Chondrocyte (in vitro differentiated cells): ENCODE measurements at regions not wholly inside any gene's neighbourhood (a gene's known extent, or its start where the extent isn't known, plus 50 kb on each side); places are given as distances from the start of the nearest gene placed in this dataset.
A peak's percentile ranks its signal among the peaks of the same experiment; 100 is the strongest.

Source experiments
- DNase-seq: peaks from one replicate; pipeline ENCODE4 v3.0.0; 2021; ENCODE audit warnings: mixed read lengths, low spot score
- H3K27ac Mint-ChIP-seq: one replicate; pipeline ENCODE4 v1.8.0; 2021; ENCODE audit warnings: mild to moderate bottlenecking, moderate library complexity, mixed read lengths; ENCODE audit not compliant: unreplicated experiment
- H3K27me3 Mint-ChIP-seq: 2 replicates; pipeline ENCODE4 v1.8.0; 2021; ENCODE audit warnings: low read depth, mixed read lengths
- H3K36me3 Mint-ChIP-seq: 2 replicates; pipeline ENCODE4 v1.8.0; 2021; ENCODE audit warnings: low read depth, mixed read lengths
- H3K4me1 Mint-ChIP-seq: 2 replicates; pipeline ENCODE4 v1.8.0; 2021; ENCODE audit warnings: low read depth, mild to moderate bottlenecking, mixed read lengths
- H3K4me3 Mint-ChIP-seq: one replicate; pipeline ENCODE4 v1.8.0; 2021; ENCODE audit warnings: mild to moderate bottlenecking, moderate library complexity, mixed read lengths; ENCODE audit not compliant: unreplicated experiment
- H3K9me3 Mint-ChIP-seq: 2 replicates; pipeline ENCODE4 v1.8.0; 2021; ENCODE audit warnings: low read depth, mixed read lengths
- CTCF ChIP-seq: fragments of 200-600 bp; sonication (generic); IDR thresholded peaks from 2 replicates; pipeline ENCODE4 v1.5.0; 2021; ENCODE audit warnings: antibody characterized with exemption, mild to moderate bottlenecking, moderate library complexity

GRCh38 chr14:61620130-61620946 is 75.0 kb upstream of the HIF1A start:
- no peaks in the 10 kb centered on the region for H3K9me3 Mint-ChIP-seq
- no peaks in the 10 kb centered on the region for H3K36me3 Mint-ChIP-seq
- DNase-seq, result no peak
- no peak for TF ChIP-seq CTCF
- H3K4me3 Mint-ChIP-seq, result no peak overlapping the region
- H3K27ac Mint-ChIP-seq, result peak overlapping the region; percentile 72
- H3K27me3 Mint-ChIP-seq, result no peaks in the 10 kb centered on the region
- H3K4me1 Mint-ChIP-seq, result peaks cover 50% of the 10 kb centered on the region

GRCh38 chr14:61621444-61621843 is 73.9 kb upstream of the HIF1A start:
- Mint-ChIP-seq H3K27me3 (no peaks in the 10 kb centered on the region), H3K27ac (peak overlapping the region; percentile 22), H3K9me3 (no peaks in the 10 kb centered on the region), H3K36me3 (no peaks in the 10 kb centered on the region), H3K4me3 (no peak overlapping the region), H3K4me1 (peaks cover 38% of the 10 kb centered on the region)
- TF ChIP-seq CTCF, result no peak
- DNase-seq, result no peak

- Mint-ChIP-seq H3K36me3 (no peaks in the 10 kb centered on the region), H3K27ac (no peak overlapping the region), H3K27me3 (no peaks in the 10 kb centered on the region), H3K4me3 (no peak overlapping the region), H3K9me3 (no peaks in the 10 kb centered on the region), H3K4me1 (peaks cover 33% of the 10 kb centered on the region)
- no peak for DNase-seq
- TF ChIP-seq CTCF, result no peak
These were observed 73.3 kb upstream of the HIF1A start for GRCh38 chr14:61622051-61622450.

GRCh38 chr14:61623927-61624326 is 71.4 kb upstream of the HIF1A start:
- no peak for TF ChIP-seq CTCF
- Mint-ChIP-seq H3K4me1 (peaks cover 33% of the 10 kb centered on the region), H3K9me3 (no peaks in the 10 kb centered on the region), H3K36me3 (no peaks in the 10 kb centered on the region), H3K4me3 (no peak overlapping the region), H3K27me3 (no peaks in the 10 kb centered on the region), H3K27ac (no peak overlapping the region)
- no peak for DNase-seq

GRCh38 chr14:61625165-61625564 is 70.1 kb upstream of the HIF1A start:
- TF ChIP-seq CTCF, result no peak
- H3K4me3 Mint-ChIP-seq, result no peak overlapping the region
- H3K36me3 Mint-ChIP-seq, result no peaks in the 10 kb centered on the region
- H3K4me1 Mint-ChIP-seq, result peaks cover 29% of the 10 kb centered on the region
- H3K9me3 Mint-ChIP-seq, result no peaks in the 10 kb centered on the region
- peak overlapping the region; percentile 6 for H3K27ac Mint-ChIP-seq
- DNase-seq, result no peak
- H3K27me3 Mint-ChIP-seq, result no peaks in the 10 kb centered on the region
